Loucy (cell line): ENCODE measurements at regions not wholly inside any gene's neighbourhood (a gene's known extent, or its start where the extent isn't known, plus 50 kb on each side); places are given as distances from the start of the nearest gene placed in this dataset.

Source experiments
- EZH2phosphoT487 ChIP-seq: fragments of 200-600 bp; IDR thresholded peaks from 2 replicates; pipeline ENCODE4 v1.6.1; 2018; ENCODE audit warnings: antibody characterized with exemption, mild to moderate bottlenecking, moderate library complexity, borderline replicate concordance
- TF ChIP-seq, protein P1 (sequence below): fragments of 200-600 bp; sonication (generic); conservative IDR thresholded peaks from 2 replicates; pipeline ENCODE4 v1.5.1; 2014; ENCODE audit warnings: mild to moderate bottlenecking, antibody characterized with exemption, low read length

DNA sequence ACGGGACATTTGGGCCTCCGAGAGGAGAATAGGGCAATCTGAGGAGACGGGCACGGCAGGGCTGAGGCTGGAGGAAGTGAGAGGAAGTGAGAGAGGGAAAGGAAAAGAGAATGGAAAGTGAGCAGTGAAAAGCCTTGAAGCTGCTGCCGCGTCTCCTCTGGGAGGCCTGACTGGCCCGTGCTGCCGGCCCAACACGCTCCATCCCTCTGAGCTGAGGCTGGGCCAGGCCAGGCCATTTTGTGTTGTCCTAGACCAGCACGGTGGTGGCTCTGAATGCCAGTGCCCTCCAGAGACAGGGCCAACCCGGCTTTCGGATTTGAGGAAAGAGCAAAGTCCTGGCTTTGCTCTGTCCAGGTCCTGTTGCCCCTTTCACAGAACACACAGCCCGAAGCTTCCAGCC, 361.1 kb upstream of the SHH start:
- TF ChIP-seq, protein P1, sequence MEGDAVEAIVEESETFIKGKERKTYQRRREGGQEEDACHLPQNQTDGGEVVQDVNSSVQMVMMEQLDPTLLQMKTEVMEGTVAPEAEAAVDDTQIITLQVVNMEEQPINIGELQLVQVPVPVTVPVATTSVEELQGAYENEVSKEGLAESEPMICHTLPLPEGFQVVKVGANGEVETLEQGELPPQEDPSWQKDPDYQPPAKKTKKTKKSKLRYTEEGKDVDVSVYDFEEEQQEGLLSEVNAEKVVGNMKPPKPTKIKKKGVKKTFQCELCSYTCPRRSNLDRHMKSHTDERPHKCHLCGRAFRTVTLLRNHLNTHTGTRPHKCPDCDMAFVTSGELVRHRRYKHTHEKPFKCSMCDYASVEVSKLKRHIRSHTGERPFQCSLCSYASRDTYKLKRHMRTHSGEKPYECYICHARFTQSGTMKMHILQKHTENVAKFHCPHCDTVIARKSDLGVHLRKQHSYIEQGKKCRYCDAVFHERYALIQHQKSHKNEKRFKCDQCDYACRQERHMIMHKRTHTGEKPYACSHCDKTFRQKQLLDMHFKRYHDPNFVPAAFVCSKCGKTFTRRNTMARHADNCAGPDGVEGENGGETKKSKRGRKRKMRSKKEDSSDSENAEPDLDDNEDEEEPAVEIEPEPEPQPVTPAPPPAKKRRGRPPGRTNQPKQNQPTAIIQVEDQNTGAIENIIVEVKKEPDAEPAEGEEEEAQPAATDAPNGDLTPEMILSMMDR, result no peak
- TF ChIP-seq EZH2phosphoT487, result no peak
